T-helper 2 cell (primary cell): ENCODE measurements at regions not wholly inside any gene's neighbourhood (a gene's known extent, or its start where the extent isn't known, plus 50 kb on each side); places are given as distances from the start of the nearest gene placed in this dataset.
A peak's percentile ranks its signal among the peaks of the same experiment; 100 is the strongest.
"Not testable (repeated sequence)": the region's sequence is repeated elsewhere in the genome, so short reads cannot be mapped to it uniquely, and the experiment has no call there.

ENCODE experiments used
- DNase-seq, 5 experiments: peaks; one replicate each; pipeline versions ENCODE4 v3.0.0 to v3.0.0-alpha.2; 2012 to 2022

- no peak for DNase-seq
Observed at GRCh38 chr17:63265526-63265925, 180.6 kb downstream of the CYB561 start.

- DNase-seq = no peak
Observed at GRCh38 chr17:63267846-63268245, 178.3 kb downstream of the CYB561 start.

- DNase-seq = no peak
Observed at GRCh38 chr17:63268827-63269226, 177.3 kb downstream of the CYB561 start.

GRCh38 chr17:63270610-63271009 lies 175.5 kb downstream of the CYB561 start:
- DNase-seq = no peak

DNA sequence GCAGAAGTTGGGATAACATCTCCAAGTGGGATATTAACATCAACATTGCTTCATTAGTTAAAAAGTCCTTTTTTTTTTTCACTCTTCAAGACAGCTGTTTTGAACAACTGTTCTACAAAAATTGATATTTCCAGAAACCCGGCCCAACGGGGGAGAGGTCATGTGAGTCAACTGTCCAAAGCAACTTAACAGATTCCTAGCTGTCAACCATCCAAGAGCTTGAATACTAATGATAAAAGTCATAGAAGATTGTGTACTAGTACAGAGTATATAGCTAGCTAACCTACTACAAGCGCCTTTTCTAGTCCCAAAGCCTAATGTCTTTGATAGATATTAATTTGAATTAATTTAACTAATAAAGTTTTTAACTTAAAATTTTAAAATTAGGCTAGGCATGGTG lies 172.0 kb downstream of the CYB561 start:
- DNase-seq = no peak

DNA sequence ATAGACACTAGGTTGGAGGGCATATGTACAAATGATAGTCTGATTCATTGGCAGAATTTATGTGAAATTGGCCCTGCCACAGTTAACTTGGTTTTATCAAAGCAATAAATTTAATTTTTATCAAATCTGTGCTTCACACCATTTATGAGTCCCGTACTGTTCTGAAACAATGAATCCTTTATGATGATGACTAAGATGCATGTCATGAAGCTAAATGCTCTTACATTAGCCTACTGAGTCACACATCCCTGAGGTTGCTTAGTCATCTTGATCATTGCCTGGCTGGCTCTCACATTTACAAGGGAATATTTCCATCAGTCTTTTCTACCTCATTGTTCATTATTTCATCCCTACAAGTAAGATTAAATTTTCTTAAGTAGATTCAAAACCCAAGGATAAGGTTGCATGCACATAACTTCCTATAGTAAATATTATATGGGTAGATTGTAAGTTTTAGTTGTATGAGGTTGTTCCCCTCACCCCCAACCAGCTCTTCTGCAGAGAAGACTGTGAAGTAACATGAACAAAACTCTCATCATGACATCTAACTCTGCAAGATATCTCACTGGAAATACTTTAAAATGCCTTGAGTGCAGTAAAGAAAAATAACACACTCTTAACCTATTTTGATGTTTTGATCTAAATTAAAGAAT lies 170.7 kb downstream of the CYB561 start:
- DNase-seq = peak in 1 of 5 experiments; percentile 2

GRCh38 chr17:63275971-63276745 lies 169.9 kb downstream of the CYB561 start:
- DNase-seq = no peak

DNA sequence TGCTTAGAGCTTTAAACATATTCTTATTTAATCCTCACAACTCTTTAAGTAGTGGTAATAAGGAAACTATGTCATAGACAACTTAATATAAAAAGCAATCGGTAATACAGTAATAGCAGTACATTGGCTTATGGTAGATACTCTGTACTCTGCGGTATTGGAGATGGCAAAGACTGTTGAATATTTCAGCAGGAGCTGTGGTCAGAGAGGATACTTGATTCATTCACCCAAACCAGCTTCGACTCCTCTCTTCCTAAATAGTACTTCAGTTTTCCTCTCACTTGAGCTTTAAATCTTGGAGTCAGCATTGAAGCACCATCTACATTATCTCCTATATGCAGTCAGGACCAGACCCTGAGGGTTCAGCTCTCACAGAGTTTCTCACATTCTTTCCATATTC lies 169.3 kb downstream of the CYB561 start:
- no peak for DNase-seq

DNA sequence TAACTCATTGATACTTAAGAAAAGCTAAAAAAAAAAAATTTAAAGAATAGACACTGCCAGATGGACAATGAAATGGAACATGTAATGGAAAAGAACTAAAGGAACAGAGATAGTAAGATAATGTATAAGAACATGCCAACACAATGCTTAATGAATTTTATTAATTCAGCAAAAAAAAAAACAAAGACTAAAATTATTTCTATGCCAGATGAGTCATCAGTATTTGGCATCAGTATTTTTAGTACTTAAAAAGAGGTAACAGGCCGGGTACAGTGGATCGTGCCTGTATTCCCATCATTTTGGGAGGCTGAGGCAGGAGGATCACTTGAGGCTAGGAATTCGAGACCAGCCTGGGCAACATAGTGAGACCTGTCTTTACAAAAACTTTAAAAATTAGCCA lies 168.5 kb downstream of the CYB561 start:
- no peak for DNase-seq

- no peak for DNase-seq
Observed at GRCh38 chr17:63278728-63279442, 167.2 kb downstream of the CYB561 start.

- DNase-seq = no peak
Observed at GRCh38 chr17:63279498-63280230, 166.4 kb downstream of the CYB561 start.

GRCh38 chr17:63282455-63282854 lies 163.7 kb downstream of the CYB561 start:
- no peak for DNase-seq

- no peak for DNase-seq
Observed at GRCh38 chr17:63285551-63285950, 160.6 kb downstream of the CYB561 start.

DNA sequence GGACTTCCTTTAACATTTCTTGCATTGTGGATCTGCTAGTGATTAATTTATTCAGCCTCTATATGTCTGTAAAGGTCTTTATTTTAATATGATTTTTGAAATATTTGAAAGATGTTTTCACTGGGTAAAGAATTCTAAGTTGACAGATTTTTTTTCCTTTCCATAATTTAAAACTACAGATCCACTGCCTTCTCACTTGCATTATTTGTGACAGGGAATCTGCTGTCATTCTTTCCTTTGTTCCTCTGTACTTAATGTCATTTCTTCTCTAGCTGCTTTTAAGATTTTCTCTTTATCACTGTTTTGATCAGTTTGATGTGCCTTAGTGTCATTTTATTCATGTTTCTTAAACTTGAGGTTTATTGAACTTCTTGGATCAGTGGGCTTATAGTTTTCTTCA lies 159.9 kb downstream of the CYB561 start:
- DNase-seq = no peak

DNA sequence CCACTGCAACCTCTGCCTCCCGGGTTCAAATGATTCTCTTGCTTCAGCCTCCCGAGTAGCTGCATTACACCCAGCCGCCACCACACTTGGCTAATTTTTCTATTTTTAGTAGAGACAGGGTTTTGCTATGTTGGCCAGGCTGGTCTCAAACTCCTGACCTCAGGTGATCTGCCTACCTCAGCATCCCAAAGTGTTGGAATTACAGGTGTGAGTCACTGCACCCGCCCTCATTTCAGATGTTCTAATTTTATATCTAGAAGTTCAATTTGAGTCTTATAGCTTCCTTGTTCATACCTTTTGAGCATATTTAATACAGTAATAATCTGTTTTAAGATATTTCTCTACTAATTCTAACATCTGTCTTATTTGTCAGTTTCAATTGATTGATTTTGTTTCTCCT lies 159.1 kb downstream of the CYB561 start:
- not testable (repeated sequence) for DNase-seq

DNA sequence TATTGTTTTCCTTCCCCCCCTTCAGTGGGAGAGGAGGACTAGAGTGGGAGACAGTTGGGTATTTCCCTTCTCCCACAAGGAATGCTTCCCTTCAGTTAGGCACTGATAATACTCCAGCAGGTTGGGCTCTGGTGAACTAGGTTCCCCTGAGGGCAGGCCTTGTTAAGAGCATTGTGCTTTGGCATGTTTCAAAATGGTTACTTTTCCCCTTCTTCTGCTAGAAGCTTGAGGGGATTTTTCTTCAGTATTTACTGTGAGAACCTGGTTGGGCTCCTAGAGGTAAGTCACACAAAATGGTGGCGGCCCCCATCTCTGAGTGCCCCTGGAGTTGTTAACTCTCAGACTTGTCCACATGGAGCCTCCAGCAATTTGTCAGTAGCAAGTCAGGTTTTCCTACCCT lies 156.2 kb downstream of the CYB561 start:
- no peak for DNase-seq

DNA sequence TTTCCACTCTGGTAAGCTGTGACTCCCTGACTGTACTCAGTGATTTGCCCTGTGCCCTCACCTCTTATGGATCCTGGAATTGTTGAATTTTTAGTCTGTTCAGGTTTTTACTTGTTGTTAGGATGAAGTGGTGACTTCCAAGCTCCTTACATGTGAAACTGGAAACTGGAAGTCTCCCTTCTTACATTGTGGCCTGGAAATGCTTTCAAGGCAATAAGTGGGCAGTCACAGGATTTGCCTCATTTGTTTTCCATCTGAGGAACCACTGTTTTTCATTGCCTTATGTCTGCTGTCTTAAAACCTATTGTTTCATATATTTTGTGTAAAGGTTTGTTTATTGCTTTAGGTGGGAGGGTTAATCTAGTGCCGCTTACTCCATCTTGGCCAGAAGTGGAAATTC lies 155.8 kb downstream of the CYB561 start:
- no peak for DNase-seq

GRCh38 chr17:63290784-63291183 lies 155.3 kb downstream of the CYB561 start:
- DNase-seq = no peak

- no peak for DNase-seq
Observed at GRCh38 chr17:63291258-63291657, 154.8 kb downstream of the CYB561 start.

- no peak for DNase-seq
Observed at GRCh38 chr17:63292421-63292820, 153.7 kb downstream of the CYB561 start.

- no peak for DNase-seq
Observed at GRCh38 chr17:63293323-63294075, 152.6 kb downstream of the CYB561 start.

DNA sequence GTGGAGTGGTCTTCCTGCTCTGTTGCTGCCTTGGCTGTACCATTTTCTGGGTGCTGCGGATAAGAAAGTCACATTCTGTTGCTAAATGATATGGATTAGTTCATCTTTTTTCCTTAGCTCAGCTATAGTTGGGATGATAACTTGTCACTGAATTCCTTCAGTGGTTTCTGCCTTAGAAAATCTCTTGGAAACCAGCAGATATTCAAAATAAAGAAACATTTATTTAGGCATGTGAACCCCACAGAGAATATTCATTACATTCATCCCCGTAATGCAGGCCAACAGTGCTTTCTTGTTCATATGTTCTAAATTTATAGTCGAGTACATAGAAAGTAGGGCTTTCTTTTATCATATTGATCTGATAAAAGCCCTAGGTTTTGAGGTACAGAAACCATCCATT lies 151.3 kb downstream of the CYB561 start:
- no peak for DNase-seq
